ENCODE measurements at regions not wholly inside any gene's neighbourhood (a gene's known extent, or its start where the extent isn't known, plus 50 kb on each side); places are given as distances from the start of the nearest gene placed in this dataset.

DNA sequence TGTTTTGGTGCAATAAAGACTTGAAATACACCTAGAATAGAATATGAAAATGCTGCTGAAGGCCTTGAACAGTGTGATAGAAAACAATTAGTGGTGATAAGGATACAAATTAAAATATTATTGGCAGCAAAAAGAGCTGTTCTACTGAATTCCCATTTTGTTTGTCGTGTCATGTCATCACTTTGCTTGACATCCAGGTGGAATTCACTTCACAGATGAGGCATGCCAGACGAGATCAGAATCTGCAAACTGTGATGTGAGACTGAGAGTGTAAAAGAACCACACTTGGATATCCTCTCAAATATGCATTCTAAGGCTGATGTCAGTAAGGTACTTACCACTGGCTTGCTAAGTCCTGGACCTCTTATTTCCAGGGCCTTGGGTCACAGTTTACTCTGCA is 635.1 kb upstream of the STXBP6 start:
- TF ChIP-seq CTCF (IDR thresholded peaks at IDR 0.05) (no peak), POLR2A (IDR thresholded peaks at IDR 0.05) (no peak), EP300 (IDR thresholded peaks at IDR 0.05) (no peak)
